Spleen (tissue), 11 donors: ENCODE measurements at regions not wholly inside any gene's neighbourhood (a gene's known extent, or its start where the extent isn't known, plus 50 kb on each side); places are given as distances from the start of the nearest gene placed in this dataset.

Source experiments
- DNase-seq: peaks from one replicate; pipeline ENCODE4 v3.0.0-alpha.2; 2020
- H3K27ac ChIP-seq, 8 donors: fragments of 200-600 bp; sonication (generic) in 7 of 8; 1 replicate in 4 of 8; 2 replicates in 4 of 8; pipeline versions ENCODE4 v1.5.0 to v1.8.0; 2016 to 2021; ENCODE audit warnings: inconsistent platforms in 4 of 8, mild to moderate bottlenecking in 4 of 8, moderate library complexity in 1 of 8
- H3K27me3 ChIP-seq, 7 donors: fragments of 200-600 bp; sonication (generic) in 6 of 7; replicated peaks in 1 of 7; 1 replicate in 4 of 7; 2 replicates in 3 of 7; pipeline versions ENCODE4 v1.5.0 to v1.8.0; 2016 to 2021; ENCODE audit warnings: inconsistent platforms in 3 of 7, mild to moderate bottlenecking in 1 of 7
- H3K36me3 ChIP-seq, 6 donors: fragments of 200-600 bp; sonication (generic) in 5 of 6; 1 replicate in 4 of 6; 2 replicates in 2 of 6; pipeline versions ENCODE4 v1.5.0 to v1.8.0; 2016 to 2021; ENCODE audit warnings: inconsistent platforms in 2 of 6
- H3K4me1 ChIP-seq, 6 donors: fragments of 200-600 bp; sonication (generic) in 5 of 6; 1 replicate in 3 of 6; 2 replicates in 3 of 6; pipeline versions ENCODE4 v1.5.0 to v1.8.0; 2016 to 2021; ENCODE audit warnings: inconsistent platforms in 3 of 6
- H3K4me3 ChIP-seq, 8 donors: fragments of 200-600 bp; sonication (generic) in 7 of 8; 1 replicate in 4 of 8; 2 replicates in 4 of 8; pipeline versions ENCODE4 v1.5.0 to v1.8.0; 2016 to 2021; ENCODE audit warnings: inconsistent platforms in 4 of 8, mild to moderate bottlenecking in 4 of 8, moderate library complexity in 2 of 8
- H3K9me3 ChIP-seq, 8 donors: fragments of 200-600 bp; sonication (generic) in 7 of 8; 1 replicate in 4 of 8; 2 replicates in 4 of 8; pipeline versions ENCODE4 v1.5.0 to v1.8.0; 2016 to 2021; ENCODE audit warnings: inconsistent platforms in 4 of 8
- CTCF ChIP-seq, 11 experiments: fragments of 200-600 bp in 7 of 11; fragments of 450-650 bp in 4 of 11; sonication (generic) in 4 of 11; IDR thresholded peaks in 8 of 11; conservative IDR thresholded peaks in 3 of 11; 1 replicate in 7 of 11; 2 replicates in 4 of 11; pipeline versions ENCODE4 v1.4.0 to v1.8.0; 2016 to 2021; ENCODE audit warnings: antibody characterized with exemption in 11 of 11, inconsistent platforms in 4 of 11, mild to moderate bottlenecking in 1 of 11
- POLR2A ChIP-seq, 3 donors: fragments of 450-650 bp; IDR thresholded peaks; one replicate each; pipeline ENCODE4 v1.5.1; 2017; ENCODE audit warnings: antibody characterized with exemption in 3 of 3, mild to moderate bottlenecking in 1 of 3
- POLR2AphosphoS5 ChIP-seq, 3 donors: sonication (generic); formaldehyde crosslinking; IDR thresholded peaks; one replicate each; pipeline ENCODE4 v1.5.1; 2017; ENCODE audit warnings: antibody characterized with exemption in 3 of 3
- WGBS, 5 donors: extraction: QIAGEN DNeasy Blood & Tissue Kit in 3 of 5; methylation state at CpG; one replicate each; pipeline versions ENCODE4 v1.1.5 to v1.1.7; 2013 to 2018; 5-methylcytosine and 5-hydroxymethylcytosine counted together
- intact Hi-C: fragments of 100-400 bp; cut with DNase I; formaldehyde crosslinking; loops from one replicate; pipeline ENCODE4 v1.15.0; 2023; ENCODE audit warnings: low total_unique reads
- donor health status: healthy with polysubstance abuse.
- donor health status: DM: no; HTN: no; CAD: no; lungs with moderate emphysema.
- donor health status: DM: no; HTN: no; CAD: no.
- donor health status: Bipolar disorder and iron deficiency.
- donor health status: healthy.
- donor health status: DM: no; HTN: no; CAD: no.
- donor health status: DM: yes; HTN: yes; CAD: no.

DNA sequence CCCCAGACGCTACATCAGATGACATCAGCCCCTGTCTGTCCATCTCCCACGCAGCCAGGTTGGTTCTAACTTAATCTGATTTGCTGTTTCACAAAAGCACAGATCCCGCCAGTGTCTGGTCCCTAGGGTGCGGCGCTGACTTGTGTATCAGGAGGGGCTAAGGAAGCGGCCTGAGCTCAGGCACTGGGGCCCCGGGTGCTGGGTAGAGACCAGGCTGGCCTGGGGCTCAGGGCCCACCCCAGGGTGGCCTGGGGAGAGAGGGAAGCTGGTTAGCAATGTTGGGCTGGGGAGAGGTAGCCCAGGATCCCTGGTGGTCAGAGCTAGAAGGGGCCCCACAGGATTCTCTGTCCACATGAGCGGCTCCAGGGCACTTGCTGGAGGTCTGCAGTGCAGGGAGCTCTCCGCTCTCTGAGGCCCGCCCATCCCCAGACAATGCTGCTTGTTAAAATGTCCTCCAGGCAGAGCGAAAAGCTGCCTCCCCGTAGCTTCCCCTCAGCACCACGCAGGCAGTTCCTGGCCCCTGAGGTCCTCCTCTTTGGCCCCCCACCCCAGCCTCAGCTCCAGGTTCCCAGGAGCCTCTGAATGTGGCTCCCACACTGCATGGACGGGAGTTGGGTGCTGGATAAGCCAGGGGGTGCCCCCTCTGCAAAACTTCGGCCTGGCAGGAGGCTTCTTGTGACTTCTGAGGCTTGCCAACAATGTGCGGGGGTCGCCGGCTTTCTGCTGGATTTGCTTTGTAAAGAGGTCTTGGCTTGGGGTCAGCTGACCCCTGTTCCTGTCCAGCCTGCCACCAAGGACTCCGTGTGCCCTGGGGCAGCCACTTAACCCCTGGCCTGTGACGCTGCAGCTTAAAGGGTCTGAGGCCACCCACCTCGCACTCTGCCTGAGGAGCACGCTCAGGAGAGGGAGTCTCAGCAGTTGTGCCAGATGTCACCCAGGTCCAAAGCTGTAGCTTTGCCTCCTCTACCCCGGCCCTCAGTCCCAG, 112.9 kb downstream of the CPZ start:
- Histone ChIP-seq H3K9me3 (peaks cover 0 to 4% (median 0%) of the 10 kb centered on the region in 8 donors), H3K4me1 (no peaks in the 10 kb centered on the region), H3K4me3 (no peak overlapping the region), H3K27ac (no peak overlapping the region), H3K36me3 (no peaks in the 10 kb centered on the region), H3K27me3 (peaks cover 0 to 88% (median 3%) of the 10 kb centered on the region in 7 donors)
- intact Hi-C loops, result no loop called here
- peak; percentile 61 for DNase-seq
- 59 to 69% (median 65%) methylated on average over 16 to 23 of the region's 23 CpGs for WGBS, 5 donors
- TF ChIP-seq POLR2A (IDR thresholded peaks at IDR 0.05) (no peak), POLR2AphosphoS5 (IDR thresholded peaks at IDR 0.05) (no peak), CTCF (IDR thresholded peaks at IDR 0.05 in 8 of 11, conservative IDR thresholded peaks at IDR 0.05 in 3 of 11) (no peak)

DNA sequence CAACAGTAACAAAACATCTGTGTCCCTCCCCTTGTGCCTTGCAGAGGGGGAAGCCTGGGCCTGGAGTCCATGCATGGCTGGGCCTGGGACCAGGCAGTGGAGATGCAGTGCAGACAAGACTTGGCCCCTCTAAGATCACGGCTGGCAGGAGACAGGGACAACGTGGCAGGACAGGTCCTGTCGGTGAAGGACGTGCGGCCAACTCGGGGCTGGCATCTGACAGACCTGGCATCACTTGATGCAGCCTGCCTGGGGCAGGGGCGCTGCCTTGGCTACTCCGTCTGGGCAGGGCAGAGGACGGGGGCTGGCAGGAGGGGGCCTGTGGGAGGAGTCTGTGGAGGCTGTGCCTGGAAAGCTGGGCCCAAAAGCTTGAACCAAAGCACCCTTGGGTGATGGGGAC, 112.1 kb downstream of the CPZ start:
- TF ChIP-seq POLR2AphosphoS5 (IDR thresholded peaks at IDR 0.05) (no peak), CTCF (IDR thresholded peaks at IDR 0.05 in 8 of 11, conservative IDR thresholded peaks at IDR 0.05 in 3 of 11) (no peak), POLR2A (IDR thresholded peaks at IDR 0.05) (no peak)
- DNase-seq, result peak; percentile 66
- Histone ChIP-seq H3K27me3 (peaks cover 0 to 89% (median 3%) of the 10 kb centered on the region in 7 donors), H3K4me1 (no peaks in the 10 kb centered on the region), H3K4me3 (no peak overlapping the region), H3K9me3 (no peaks in the 10 kb centered on the region), H3K27ac (no peak overlapping the region), H3K36me3 (no peaks in the 10 kb centered on the region)
- 84 to 100% (median 87%) methylated on average over 3 to 9 of the region's 9 CpGs for WGBS, 5 donors
- intact Hi-C loops, result no loop called here

DNA sequence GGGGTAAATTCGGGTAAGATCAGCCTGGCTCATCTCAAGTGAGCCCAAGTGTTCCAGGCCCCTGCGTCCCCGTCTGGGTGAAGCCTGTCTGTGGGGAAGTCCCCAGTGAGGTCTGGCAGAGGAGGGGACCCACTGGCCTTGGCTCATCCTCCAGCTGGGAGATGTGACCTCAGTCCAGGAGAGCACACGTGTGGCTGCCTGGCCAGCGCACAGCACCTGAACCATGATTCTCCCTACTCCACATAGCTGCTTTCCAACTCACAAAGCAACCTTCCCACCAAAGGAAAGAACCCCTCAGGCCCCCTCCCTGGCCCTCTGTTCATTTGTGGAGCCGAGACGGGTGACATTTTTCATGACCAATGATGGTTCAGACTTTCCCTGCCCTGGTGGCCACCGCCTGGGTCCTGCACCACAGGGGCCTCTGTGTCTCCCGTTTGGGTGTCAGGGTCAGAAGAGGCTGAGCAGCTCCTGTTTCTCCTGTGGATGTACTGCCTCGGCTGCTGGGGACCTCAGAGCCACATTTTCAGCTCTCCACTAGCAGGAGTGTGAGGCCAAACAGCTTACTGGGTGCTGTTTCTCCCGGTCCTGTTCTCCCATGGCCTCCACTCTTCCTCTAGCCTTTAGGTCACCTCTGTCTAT, 111.4 kb downstream of the CPZ start:
- no peaks in the 10 kb centered on the region for H3K4me1 ChIP-seq
- H3K27me3 ChIP-seq, result peaks cover 0 to 89% (median 3%) of the 10 kb centered on the region in 7 donors
- WGBS, 5 donors, result 62 to 67% (median 64%) methylated on average over 8 to 11 of the region's 11 CpGs
- H3K36me3 ChIP-seq, result no peaks in the 10 kb centered on the region
- intact Hi-C loops, result no loop called here
- no peaks in the 10 kb centered on the region for H3K9me3 ChIP-seq
- no peak for TF ChIP-seq CTCF (IDR thresholded peaks at IDR 0.05 in 8 of 11, conservative IDR thresholded peaks at IDR 0.05 in 3 of 11)
- no peak for TF ChIP-seq POLR2A (IDR thresholded peaks at IDR 0.05)
- TF ChIP-seq POLR2AphosphoS5 (IDR thresholded peaks at IDR 0.05), result no peak
- peak; percentile 55 for DNase-seq
- no peak overlapping the region for H3K27ac ChIP-seq
- H3K4me3 ChIP-seq, result no peak overlapping the region

DNA sequence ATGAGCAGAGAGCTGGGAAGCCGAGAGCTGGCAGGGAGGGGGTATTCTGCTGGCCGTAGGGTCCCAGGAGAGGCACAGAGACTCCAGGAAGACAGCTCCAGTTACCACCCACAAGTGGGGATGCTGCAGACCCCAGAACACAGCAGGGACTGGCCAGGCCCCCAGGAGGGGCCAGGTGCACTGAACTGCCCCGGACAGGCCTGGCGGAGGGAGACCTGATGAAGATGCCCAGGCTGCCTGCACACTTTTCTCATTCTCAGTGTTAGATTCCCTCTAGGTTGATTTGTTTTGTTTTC, 110.8 kb downstream of the CPZ start:
- no peaks in the 10 kb centered on the region for H3K36me3 ChIP-seq
- 78 to 83% (median 82%) methylated on average over 2 to 4 of the region's 4 CpGs for WGBS, 5 donors
- no peak for DNase-seq
- no peak overlapping the region for H3K27ac ChIP-seq
- no peaks in the 10 kb centered on the region for H3K4me1 ChIP-seq
- H3K27me3 ChIP-seq, result peaks cover 0 to 91% (median 3%) of the 10 kb centered on the region in 7 donors
- TF ChIP-seq POLR2AphosphoS5 (IDR thresholded peaks at IDR 0.05) (no peak), POLR2A (IDR thresholded peaks at IDR 0.05) (no peak), CTCF (IDR thresholded peaks at IDR 0.05 in 8 of 11, conservative IDR thresholded peaks at IDR 0.05 in 3 of 11) (no peak)
- intact Hi-C loops, result no loop called here
- no peaks in the 10 kb centered on the region for H3K9me3 ChIP-seq
- H3K4me3 ChIP-seq, result no peak overlapping the region
